ENCODE measurements at regions not wholly inside any gene's neighbourhood (a gene's known extent, or its start where the extent isn't known, plus 50 kb on each side); places are given as distances from the start of the nearest gene placed in this dataset.

DNA sequence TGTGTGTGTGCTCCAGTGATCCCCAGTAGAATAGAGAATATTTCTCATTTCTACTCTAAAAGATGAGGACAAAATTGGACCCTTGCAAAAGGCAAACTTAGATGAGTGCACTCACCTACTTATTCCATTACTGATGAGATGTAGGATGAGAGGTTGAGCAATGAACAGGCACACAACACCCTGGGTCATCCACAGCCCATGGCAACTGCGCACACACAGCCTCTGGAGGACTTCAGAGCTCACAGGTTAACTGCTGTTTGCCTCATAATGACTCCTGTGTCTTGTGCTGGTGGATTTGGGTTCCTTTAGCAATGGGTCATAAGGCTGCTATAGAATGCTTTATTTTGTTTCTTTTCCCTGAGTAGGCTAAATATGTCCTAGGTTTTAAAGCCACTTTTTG, 103.6 kb upstream of the TNFAIP3 start:
- Histone ChIP-seq H3K9me3 (no peaks in the 10 kb centered on the region), H3K4me3 (no peak overlapping the region), H3K4me1 (no peaks in the 10 kb centered on the region), H3K36me3 (no peaks in the 10 kb centered on the region), H3K27ac (no peak overlapping the region), H3K27me3 (no peaks in the 10 kb centered on the region)
- no peak for DNase-seq (ENCODE audit: extremely low spot score in 2 of 2)
- TF ChIP-seq POLR2AphosphoS5 (IDR thresholded peaks at IDR 0.05; ENCODE audit: insufficient read depth in 1 of 2, low read depth in 1 of 2) (no peak), POLR2A (IDR thresholded peaks at IDR 0.05) (no peak)
- TF ChIP-seq, protein P1, sequence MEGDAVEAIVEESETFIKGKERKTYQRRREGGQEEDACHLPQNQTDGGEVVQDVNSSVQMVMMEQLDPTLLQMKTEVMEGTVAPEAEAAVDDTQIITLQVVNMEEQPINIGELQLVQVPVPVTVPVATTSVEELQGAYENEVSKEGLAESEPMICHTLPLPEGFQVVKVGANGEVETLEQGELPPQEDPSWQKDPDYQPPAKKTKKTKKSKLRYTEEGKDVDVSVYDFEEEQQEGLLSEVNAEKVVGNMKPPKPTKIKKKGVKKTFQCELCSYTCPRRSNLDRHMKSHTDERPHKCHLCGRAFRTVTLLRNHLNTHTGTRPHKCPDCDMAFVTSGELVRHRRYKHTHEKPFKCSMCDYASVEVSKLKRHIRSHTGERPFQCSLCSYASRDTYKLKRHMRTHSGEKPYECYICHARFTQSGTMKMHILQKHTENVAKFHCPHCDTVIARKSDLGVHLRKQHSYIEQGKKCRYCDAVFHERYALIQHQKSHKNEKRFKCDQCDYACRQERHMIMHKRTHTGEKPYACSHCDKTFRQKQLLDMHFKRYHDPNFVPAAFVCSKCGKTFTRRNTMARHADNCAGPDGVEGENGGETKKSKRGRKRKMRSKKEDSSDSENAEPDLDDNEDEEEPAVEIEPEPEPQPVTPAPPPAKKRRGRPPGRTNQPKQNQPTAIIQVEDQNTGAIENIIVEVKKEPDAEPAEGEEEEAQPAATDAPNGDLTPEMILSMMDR (IDR thresholded peaks at IDR 0.05), result no peak
- intact Hi-C loops (cut with DNase I), result no loop called here

DNA sequence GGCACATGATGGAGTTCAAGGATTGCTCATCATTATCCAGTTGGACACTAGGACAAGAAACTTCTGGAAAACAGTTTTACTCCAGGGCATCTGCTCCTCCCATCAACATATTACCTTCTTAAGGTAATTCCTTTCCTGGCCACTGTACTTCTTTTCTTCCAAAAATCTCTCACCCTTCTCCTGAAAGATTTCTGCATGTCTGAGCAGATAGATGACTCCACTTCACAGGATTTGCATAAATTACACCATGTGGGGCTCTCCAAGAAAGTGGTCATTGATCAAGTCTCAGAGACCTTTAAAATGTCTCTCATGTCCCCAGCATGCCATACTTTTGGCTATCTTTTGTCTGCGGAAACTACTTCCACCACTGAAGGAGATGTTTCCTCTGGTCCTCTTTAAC, 103.2 kb upstream of the TNFAIP3 start:
- DNase-seq (ENCODE audit: extremely low spot score in 2 of 2), result no peak
- Histone ChIP-seq H3K27me3 (no peaks in the 10 kb centered on the region), H3K4me3 (no peak overlapping the region), H3K4me1 (no peaks in the 10 kb centered on the region), H3K36me3 (no peaks in the 10 kb centered on the region), H3K9me3 (no peaks in the 10 kb centered on the region), H3K27ac (no peak overlapping the region)
- intact Hi-C loops (cut with DNase I), result no loop called here
- TF ChIP-seq POLR2A (IDR thresholded peaks at IDR 0.05), result no peak
- no peak for TF ChIP-seq POLR2AphosphoS5 (IDR thresholded peaks at IDR 0.05; ENCODE audit: insufficient read depth in 1 of 2, low read depth in 1 of 2)
- TF ChIP-seq, protein P1 (IDR thresholded peaks at IDR 0.05), result no peak

DNA sequence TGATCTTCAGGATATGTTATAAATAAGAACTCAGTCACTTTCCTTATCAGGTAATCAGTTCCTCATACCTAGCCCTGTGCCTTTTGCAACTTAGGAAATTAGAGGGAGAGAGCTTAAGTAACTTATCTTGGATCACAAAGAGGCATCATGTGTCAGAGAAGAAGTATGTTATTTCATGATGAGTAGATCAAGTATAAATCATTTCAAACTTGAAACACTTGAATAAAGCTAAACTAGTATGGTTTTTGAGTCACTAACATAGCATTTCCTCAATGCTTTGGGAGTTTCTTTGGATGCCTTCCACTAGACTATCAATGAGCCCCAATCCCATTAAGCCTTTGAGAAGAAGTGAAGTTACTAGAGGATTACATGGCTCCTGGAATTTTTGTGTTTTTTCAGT, 102.6 kb upstream of the TNFAIP3 start:
- Histone ChIP-seq H3K27me3 (no peaks in the 10 kb centered on the region), H3K9me3 (no peaks in the 10 kb centered on the region), H3K27ac (no peak overlapping the region), H3K4me1 (no peaks in the 10 kb centered on the region), H3K36me3 (no peaks in the 10 kb centered on the region), H3K4me3 (no peak overlapping the region)
- intact Hi-C loops (cut with DNase I), result no loop called here
- TF ChIP-seq, protein P1 (IDR thresholded peaks at IDR 0.05), result no peak
- TF ChIP-seq POLR2A (IDR thresholded peaks at IDR 0.05) (no peak), POLR2AphosphoS5 (IDR thresholded peaks at IDR 0.05; ENCODE audit: insufficient read depth in 1 of 2, low read depth in 1 of 2) (no peak)
- DNase-seq (ENCODE audit: extremely low spot score in 2 of 2), result no peak

DNA sequence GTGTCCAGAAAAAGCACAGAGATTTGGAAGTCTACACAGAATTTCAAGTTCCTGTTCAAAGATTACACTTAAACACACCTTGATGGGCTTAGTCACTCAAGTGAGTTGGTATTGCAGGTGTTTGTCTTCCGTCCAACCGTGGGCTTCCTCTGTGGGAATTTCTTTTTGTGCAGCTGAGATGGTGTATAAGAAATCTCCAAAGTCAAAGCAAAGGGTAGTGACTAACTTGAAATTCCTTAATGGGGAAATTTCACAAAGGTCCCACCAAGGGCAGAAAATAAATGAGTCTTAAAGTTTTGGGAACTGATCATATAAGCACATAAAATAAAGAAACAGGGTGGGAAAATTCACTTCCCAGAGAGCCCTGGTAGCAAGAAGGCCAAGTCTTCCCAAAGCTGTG, 102.0 kb upstream of the TNFAIP3 start:
- intact Hi-C loops (cut with DNase I), result no loop called here
- Histone ChIP-seq H3K27ac (no peak overlapping the region), H3K4me3 (no peak overlapping the region), H3K27me3 (no peaks in the 10 kb centered on the region), H3K4me1 (no peaks in the 10 kb centered on the region), H3K9me3 (no peaks in the 10 kb centered on the region), H3K36me3 (no peaks in the 10 kb centered on the region)
- TF ChIP-seq, protein P1 (IDR thresholded peaks at IDR 0.05), result no peak
- TF ChIP-seq POLR2AphosphoS5 (IDR thresholded peaks at IDR 0.05; ENCODE audit: insufficient read depth in 1 of 2, low read depth in 1 of 2), result no peak
- no peak for TF ChIP-seq POLR2A (IDR thresholded peaks at IDR 0.05)
- no peak for DNase-seq (ENCODE audit: extremely low spot score in 2 of 2)

DNA sequence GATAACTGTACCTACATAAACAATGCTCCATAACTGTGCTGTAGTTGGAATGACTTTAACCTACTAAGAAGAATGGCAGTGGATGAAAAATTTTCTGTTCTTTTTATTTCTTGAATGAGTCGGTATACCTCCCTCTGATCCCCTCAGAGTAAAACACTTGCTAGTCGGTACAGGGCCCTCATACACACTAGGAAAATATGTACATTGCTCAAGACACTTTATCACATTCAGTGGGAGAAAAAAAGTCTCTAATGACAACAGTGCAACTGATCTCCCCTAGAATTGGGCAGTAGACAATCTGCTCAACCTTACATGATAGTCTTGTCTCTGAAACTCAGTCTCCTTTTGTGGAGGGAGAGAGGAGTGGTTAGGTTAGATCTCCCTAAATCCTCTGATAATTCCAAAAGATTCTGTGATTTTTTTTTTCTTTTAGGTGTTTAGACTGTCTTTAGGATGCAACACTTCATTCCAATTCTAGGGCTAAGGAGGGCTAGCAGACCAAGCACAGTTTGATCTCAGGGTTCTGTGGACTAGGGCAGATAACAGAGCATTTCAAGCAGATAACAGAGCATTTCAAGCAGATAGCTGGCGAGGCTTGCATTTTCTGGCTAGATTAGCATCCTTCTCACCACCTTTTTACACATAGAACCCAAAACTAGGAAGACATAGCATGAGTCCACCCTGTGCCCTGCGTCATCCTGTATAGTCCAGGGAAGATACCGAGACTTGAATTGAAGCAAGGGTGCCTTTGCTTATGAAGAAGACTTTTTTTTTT, 100.3 kb upstream of the TNFAIP3 start:
- Histone ChIP-seq H3K27ac (no peak overlapping the region), H3K36me3 (no peaks in the 10 kb centered on the region), H3K27me3 (no peaks in the 10 kb centered on the region), H3K9me3 (no peaks in the 10 kb centered on the region), H3K4me1 (no peaks in the 10 kb centered on the region), H3K4me3 (no peak overlapping the region)
- no peak for DNase-seq (ENCODE audit: extremely low spot score in 2 of 2)
- TF ChIP-seq, protein P1 (IDR thresholded peaks at IDR 0.05), result no peak
- TF ChIP-seq POLR2A (IDR thresholded peaks at IDR 0.05), result no peak
- TF ChIP-seq POLR2AphosphoS5 (IDR thresholded peaks at IDR 0.05; ENCODE audit: insufficient read depth in 1 of 2, low read depth in 1 of 2), result no peak
- intact Hi-C loops (cut with DNase I), result no loop called here

All from vagina (tissue), 2 donors.